SHP77 treated with DMSO at 0.1 percent for 48 hours (cell line): ENCODE measurements at regions not wholly inside any gene's neighbourhood (a gene's known extent, or its start where the extent isn't known, plus 50 kb on each side); places are given as distances from the start of the nearest gene placed in this dataset.
"Not testable (repeated sequence)": the region's sequence is repeated elsewhere in the genome, so short reads cannot be mapped to it uniquely, and the experiment has no call there.

ENCODE experiments used
- DNase-seq: peaks from one replicate; lab custom pipeline; 2025; lab: John Stamatoyannopoulos, UW

DNA sequence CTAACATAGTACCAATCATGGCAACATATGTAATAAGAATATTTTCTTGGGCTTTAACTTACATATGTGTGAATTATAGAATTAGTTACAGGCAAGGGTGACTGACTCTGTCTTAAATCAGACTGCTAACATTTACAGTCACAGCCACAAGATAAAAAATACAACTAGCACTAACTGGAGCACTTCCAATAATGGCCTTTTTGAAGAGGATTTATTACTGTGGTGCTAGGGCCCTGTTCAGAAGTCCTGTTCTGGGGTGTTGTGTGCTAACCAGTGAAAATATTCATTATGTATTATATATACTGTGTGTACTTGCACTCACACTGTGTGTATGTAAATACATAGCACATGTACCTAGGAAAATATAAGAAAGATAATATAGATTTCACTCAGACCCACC lies 1611.2 kb downstream of the PCDH18 start:
- no peak for DNase-seq

DNA sequence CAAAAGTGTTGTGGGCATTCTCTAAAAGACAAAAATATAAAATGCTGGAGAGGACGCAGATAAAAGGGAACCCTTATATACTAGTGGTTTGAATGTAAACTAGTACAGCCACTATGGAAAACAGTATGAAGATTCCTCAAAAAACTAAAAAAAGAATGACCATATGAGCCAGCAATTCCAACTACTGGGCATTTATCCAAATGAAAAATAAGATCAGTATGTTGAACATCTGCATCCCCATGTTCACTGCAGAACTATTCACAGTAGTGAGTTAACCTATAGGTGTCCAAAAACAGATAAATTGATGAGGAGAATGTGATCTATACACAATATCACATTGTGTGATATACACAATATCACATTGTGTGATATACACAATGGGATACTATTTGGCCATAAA lies 1615.3 kb downstream of the PCDH18 start:
- no peak for DNase-seq

DNA sequence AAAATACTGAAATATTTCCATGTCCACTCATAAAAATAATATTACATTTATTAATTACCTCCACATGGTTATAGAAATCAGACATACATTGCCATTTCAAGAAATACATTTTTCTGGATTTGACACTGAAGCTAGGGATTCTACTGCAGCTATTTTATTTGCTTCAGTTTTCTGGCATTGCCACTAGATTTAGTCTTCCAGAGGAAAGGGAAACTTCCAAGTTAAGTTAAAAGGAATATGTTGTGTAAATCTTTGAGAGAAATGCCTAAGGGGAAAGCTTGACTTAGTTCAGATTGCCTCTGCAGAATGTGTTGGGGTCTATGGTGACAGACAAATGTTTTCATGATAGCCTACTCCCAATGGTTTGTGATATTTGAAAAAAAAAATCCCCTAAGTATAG lies 1631.3 kb downstream of the PCDH18 start:
- no peak for DNase-seq

DNA sequence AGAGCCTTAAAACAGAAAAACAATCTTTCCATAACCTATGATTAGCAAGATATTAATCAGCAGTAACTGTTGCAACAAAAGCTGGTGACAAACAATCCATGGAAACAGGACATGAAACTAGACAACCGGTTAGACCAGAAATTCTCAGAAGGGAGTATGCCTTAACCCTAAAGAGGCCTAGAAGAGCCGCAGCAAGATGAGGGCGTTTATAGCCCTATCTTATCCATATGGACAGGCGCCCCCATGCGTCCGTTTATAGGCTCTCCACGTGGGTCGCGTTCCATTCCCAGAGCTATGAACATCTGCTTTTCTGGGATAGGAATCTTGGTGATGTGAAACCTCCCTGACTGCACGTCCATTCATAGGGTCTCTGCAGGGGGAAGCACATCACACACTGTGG lies 1662.7 kb upstream of the PABPC4L start:
- DNase-seq = not testable (repeated sequence)

DNA sequence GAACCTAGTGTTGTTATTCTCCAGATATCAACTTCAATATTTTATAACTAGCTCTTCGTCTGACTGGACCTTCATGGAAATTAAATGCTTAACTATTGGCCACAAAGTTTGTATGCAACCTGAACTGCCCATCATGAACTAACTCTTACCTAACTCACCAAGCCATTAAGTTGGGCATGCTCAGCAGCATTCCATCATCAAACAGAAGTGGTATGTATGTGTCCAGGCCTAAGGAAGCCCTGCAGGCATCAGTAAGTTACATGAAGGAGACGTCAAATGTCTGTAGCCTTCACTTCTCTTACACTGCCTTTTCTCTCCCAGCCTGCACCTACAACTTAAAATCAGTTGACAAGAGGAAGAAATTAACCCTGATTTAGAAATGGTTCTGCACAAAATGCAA lies 1639.2 kb upstream of the PABPC4L start:
- no peak for DNase-seq

DNA sequence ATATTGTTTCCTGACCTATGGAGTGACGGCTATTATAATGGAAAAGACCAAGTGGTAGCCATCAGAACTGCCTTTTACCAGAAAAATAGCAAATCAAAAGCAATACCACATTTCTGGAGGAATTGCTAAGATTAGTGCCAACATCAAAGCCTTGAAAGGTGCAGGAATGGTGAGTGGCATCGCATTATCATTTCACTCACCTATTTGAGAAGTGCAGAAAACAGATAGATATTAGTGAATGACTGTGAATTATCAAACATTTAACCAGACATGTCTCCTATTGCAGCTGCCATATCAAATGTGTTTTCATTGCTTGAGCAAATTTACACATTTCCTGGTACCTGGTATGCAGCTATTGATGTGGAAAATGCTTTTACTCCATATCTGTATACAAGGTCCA lies 1638.1 kb upstream of the PABPC4L start:
- no peak for DNase-seq

DNA sequence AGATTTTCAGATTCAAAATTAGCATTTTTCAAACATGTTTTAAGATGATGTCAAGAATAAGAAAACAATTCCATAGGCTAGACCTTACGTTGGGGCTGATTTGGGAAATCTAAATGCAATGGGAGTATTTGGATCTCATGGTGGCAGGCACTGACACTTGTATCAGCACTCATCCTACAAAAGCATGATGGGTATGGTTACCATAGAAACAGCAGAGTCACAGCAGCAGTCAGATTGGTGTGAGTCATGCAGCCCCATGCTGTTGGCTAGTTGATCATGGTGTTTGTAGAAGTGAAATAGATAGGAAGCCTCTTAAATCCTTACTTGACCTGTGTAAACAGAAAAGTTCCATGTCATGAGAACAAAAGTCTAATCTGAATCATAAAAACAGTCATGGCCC lies 1637.3 kb upstream of the PABPC4L start:
- DNase-seq = no peak

DNA sequence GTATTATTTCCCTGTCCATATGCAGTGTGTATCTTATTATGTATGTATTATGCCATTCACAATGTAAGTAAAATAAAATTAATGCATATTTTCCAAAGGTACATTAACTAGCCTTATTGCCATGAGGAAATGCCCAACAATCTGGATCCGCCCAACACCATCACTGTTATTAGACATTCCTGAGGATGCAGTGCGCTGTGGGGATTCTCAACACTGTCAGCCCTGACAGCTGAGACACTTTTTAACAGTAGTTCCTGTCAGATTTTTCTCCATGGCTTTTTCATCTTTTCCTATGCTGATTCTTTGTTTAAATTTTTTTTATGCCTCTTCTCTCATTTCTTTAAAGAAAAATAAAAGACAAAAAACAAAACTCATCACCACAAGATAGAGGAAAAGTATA lies 1632.9 kb upstream of the PABPC4L start:
- no peak for DNase-seq

DNA sequence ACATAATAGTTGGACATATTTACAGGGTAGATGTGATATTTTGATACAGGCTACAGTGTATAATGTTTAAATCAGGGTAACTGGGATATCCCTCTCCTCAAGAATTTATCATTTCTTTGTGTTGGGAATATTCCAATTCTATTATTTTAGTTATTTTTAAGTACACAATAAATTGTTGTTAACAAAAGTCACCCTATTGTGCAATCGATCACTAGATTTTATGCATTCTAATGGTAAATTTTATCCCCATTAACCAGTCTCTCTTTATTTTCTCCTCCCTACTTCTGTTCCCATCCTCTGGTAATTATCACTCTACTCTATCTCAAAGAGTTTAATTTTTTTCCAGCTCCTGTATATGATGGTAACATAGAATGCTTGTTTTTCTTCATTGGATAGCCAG lies 1631.9 kb upstream of the PABPC4L start:
- no peak for DNase-seq

DNA sequence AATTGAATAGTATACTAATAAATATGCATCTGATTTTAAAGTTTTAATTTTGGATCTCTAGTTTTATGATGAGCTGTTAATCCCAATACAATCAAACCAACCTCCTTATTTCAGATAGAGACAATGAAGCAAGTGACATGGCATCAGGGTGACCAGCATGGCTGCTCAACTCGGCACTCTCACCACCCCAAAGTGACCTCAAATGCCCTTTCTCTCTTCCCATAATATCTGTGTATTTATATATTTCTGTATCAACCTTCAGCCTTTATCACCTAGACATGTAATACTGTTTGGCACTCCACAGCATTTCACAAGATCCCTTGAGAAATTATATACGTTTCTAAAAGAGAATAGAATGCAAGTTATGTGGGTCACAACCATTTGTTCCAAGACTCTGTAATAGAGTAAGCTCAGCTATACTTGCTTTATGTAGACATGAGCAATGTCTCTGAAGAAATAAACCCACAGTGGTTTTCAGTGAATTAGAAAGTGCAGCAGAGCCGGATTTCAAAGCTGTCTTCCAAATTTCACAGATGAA lies 1623.2 kb upstream of the PABPC4L start:
- no peak for DNase-seq

DNA sequence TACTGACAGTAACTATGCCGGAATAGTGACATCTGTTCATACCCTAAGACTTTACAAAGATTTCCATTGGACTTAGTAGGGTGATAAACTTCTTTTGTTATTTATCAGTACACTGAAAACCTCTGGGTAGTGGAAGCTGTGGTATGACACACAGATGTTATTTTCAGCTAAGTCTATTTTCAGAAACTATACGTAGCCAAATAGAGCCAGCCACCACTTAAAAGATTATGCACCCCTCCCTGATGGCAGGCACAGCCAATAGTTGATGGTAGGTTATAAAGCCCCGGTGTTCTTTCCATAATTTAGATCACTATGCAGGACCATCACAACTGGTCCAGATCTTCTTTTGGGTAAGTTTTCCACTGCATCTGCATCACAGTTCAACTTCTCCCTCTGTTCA lies 1603.2 kb upstream of the PABPC4L start:
- no peak for DNase-seq

DNA sequence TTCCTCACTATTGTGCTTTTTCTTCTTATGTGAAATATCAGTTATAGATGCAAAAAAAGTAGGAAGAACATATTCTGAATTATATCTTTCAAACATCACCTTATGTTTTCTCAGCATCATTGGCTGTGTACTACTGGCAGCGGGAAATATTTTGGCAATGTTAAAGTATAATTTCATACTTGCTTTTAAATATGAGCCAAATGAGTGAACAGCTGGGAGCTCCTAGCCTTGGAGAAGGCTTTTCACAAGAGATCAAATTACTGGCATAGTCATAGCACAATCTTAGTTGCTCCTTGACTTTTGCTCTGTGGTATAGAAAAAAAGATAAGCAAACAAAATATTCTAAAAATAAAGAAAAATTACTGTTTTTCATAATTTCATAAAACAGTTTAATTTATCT lies 1575.8 kb upstream of the PABPC4L start:
- DNase-seq = no peak

DNA sequence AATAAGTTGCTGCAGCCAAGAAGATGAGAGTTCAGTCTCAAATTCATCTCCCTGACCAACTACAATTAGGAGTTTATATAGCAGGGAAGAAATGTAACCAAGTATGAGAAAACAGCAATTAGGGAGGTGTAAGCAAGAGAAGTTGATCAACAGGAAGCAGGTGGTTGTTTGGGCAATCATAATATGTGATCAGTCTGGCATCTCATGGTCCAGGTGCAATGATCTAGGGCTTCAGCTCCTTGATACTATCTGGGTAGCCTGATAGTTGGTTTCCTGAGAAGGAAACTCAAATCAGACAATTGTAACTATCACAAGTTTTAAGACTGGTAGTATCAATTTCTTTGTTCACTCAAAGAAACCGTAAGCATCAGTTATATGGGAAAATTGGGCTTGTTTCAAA lies 1574.3 kb upstream of the PABPC4L start:
- DNase-seq = no peak

DNA sequence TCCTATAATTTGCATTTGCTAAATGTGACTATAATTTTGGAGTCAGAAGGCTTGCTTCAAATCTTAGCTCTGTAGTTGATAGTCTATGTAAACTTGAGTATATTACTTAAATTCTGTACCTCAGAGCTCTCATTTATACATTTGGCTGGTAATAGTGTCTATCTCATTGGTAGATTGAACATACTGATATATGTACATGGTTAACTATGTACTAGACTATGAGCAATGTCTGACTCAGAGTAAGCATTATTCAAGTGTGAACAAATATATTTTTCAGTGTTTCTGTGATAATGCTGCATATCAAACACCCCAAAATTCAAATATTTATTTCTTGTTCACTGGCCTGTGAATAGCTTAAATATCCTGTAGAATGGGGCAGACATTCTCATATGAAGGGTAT lies 1568.9 kb upstream of the PABPC4L start:
- DNase-seq = no peak

DNA sequence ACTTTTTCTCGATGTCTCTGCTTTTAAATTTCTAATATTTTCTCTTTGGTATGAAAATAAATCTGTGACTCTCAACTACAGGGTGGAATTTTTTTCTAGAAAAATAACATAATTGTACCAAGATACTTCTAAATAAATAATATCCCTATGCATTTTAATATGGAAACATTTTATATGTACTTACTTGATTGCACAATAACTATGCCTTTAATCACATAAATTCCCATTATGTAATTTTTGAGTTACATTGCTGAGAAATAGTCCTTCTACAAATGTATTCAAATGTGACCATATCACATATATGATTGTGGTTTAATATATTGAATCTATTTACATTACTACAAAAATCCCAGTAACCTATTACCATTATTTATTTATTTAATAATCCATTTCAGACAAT lies 1543.3 kb upstream of the PABPC4L start:
- no peak for DNase-seq

DNA sequence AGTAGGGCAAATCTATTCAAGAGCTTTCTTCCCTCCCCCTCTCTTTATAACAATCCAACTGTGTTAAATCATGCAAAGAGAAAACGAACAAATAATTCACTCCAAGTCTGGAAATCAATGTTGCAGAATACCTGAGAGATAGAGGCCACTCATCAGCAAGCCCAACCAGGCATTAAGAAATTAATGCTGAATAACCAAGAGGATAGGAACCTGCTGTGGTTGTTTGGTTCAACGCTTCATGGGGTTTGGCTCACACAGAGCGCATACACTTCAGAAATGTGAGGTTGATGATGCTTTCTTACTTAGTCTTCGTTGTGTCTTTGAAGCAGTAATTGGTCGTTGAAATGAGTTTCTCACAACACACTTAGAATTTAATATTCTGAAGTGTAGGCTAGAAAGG lies 1540.0 kb upstream of the PABPC4L start:
- DNase-seq = no peak

DNA sequence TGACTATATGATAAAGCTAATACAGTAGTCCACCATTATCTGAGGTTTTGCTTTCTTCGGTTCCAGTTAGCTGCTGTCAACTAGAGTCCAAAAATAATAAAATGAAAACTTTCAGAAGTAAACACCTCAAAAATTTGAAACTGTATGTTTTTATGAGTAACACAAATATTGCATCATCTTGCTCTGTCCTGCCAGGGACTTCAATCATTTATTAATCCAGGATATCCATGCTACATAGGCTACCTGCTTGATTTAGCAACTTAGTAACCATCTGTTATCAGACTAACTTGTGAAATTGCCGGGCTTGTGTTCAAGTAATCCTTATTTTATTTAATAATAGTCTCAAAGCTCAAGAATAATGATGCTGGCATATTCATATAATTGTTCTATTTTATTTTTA lies 1537.8 kb upstream of the PABPC4L start:
- DNase-seq = no peak

DNA sequence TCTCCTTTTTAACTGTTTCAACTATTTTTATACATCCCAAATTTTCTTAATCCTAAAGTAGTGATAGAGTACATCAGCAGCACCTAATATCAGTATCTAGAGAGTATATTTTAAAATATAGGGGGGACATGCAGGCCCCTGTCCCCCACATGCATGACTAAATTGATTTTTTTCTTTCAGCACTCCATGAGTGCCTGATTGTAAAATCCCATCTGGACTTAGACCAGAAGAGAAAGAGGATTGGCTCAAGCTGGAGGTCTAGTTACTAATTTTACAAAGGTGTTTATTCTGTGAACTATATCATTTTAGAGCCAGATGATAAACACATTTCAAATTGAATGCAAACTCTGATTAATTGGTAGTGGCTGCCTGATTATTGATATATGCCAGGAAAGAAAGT lies 1533.9 kb upstream of the PABPC4L start:
- DNase-seq = no peak

DNA sequence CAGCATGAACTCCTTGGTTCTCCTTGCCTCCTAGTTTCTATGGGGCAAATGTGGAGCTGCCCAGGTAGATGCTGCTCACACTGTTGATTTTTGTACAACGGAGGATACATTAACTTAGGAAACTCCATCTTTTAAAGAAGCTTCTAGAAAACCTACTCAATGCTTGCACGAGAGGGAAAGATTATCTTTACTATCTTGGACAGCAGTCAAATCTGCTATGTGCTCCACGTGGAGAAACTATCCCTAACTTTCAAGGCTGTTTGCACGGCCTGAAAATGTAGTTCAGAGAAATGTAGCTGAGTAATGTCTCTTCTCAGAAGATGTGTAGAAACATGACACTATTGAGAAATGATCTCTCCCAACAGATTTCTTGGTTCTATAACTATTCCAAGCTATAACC lies 1530.9 kb upstream of the PABPC4L start:
- DNase-seq = no peak

DNA sequence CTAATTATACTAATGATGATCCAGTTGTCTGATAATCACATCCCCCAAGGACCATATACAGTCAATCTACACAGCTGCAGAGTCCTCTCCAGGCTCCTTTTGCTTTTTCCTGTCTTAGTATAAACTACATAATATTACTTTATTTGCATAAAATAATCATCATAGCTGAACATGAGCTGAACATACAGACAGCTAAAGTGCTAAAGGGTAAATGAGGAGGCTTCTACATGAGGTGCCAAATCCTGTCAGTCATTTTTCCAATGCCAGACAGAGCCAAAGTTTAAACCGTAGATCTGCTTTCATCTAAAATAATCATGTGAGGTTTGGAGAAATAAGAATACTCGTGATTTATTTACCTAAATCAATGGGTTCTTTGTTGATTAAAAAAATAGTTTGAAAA lies 1530.1 kb upstream of the PABPC4L start:
- no peak for DNase-seq

DNA sequence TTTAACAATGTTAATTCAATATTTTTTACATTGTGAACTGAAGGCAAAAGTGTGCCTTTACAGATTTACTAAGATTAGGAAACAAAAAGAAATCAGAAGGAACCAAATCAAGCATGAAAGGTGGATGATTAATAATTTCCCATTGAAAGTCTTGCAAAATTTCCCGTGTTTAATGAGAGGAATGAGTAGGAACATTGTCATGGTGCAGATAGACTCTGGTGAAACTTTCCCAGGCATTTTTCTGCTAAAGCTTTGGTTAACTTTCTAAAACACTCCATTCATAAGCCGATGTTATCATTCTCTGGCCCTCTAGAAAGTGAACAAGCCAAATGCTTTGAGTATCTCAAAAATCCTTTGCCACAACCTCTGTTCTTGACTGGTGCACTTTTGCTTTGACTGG lies 1522.8 kb upstream of the PABPC4L start:
- DNase-seq = no peak

DNA sequence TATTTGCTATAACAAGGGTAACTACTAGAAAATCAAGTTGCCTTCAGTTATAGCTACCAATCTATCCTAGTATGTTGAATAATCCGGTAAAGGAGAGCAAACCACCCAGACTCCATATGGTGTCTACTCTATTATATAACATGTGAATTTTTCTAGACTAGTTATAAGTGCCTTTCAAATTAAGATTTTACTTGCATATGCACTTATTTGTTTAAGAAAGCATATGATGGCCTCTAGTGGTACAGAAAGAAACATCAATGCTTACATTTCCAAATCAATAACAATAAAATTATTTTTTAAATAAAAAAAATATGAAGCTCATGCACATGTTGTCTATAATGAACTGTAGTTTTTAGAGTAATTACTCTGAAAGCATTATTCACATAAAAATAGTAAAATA lies 1516.4 kb upstream of the PABPC4L start:
- no peak for DNase-seq

DNA sequence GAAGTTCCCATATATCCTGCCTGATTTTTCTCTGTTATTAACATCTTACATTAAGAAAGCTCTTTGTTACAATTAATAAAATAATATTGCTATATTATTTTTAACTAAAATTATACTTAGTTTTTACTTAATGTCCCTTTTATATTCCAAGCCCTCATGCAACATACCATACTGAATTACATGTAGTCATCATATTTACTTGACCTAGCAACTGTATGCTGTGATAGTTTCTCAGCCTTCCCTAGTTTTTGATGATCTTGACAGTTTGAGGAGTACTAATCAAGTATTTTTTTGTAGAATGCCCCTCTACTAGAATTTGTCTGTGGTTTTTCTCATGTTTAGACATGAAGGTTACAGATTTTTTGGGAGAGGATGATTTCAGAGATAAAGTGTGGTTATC lies 1503.8 kb upstream of the PABPC4L start:
- no peak for DNase-seq

DNA sequence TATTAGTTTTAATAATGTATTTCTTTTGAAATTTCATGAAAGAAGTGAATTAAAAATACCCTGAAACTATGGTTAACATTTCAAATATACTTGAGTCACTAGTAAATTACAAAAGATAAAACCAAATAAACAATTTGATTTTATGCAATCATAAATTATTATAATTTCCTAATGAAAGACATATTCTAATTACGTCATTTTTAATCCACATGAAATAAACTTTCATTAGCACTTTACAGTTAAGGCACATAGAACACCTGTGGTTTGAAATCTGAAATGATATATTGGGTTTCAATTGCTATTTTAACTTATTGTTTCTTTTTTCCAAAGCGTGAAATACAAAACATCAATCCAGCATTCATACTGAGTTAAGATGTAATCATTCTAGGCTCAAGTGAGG lies 1492.5 kb upstream of the PABPC4L start:
- no peak for DNase-seq

DNA sequence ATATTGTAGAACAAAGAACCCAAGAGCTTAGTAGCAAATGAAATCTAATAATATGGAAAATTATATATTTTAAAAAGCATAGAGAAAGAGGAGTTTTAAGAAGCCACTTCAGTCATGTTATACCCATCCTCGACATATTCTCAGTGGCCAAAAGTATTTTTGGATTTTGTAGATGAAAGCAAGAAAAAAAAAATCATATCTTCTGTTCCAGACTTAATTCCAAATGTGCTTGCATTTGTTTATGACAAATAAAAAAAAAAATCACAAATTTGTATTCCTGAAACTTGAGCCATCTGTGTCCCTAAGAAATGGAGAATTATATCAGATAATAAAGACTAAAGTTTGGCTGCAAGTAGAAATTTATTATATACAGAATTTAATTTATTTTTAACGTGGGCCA lies 1482.4 kb upstream of the PABPC4L start:
- no peak for DNase-seq
